ENCODE measurements at regions not wholly inside any gene's neighbourhood (a gene's known extent, or its start where the extent isn't known, plus 50 kb on each side); places are given as distances from the start of the nearest gene placed in this dataset.

GRCh38 chr4:177895136-177895535 lies 452.9 kb upstream of the AGA start:
- intact Hi-C loops (cut with DNase I) = no loop called here
- DNase-seq = no peak
- ATAC-seq = no peak

DNA sequence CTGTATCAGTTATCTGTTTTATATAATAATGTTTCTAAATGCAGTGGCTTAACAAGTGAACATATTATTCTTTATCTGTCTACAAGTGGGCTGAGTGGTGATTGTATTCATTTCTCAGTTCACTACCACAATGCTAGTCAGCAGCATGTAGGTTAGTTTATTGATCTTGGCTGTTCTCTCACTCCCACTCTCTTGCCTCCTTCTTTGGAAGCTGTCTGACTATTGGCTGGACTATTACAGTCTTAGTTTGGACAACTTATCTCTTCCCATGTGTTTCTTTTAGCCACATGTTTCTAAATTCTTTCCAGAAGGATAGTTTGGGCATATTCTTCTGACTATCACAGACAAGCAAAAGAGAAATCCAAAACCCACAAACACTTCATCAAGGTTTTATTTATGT lies 459.5 kb upstream of the AGA start:
- no peak for DNase-seq
- ATAC-seq = no peak
- intact Hi-C loops (cut with DNase I) = no loop called here

DNA sequence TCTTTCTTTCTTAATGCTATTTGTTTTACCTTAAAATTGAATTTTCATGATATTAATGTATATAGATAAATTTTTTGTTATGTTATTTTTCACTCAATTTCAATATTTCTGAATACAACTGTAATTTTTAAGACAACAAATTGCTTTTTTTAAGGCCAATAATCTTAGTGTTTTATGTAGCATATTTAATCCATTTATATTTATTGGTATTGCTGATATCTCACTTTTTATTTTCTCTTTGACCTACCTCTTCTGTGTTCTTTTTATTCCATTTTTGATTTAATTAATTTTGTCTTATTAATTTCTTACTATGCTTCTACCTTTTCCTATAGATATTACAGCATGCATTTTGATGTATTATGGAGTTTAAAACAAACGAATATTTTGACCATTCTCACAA lies 460.1 kb upstream of the AGA start:
- intact Hi-C loops (cut with DNase I) = no loop called here
- no peak for ATAC-seq
- DNase-seq = no peak

DNA sequence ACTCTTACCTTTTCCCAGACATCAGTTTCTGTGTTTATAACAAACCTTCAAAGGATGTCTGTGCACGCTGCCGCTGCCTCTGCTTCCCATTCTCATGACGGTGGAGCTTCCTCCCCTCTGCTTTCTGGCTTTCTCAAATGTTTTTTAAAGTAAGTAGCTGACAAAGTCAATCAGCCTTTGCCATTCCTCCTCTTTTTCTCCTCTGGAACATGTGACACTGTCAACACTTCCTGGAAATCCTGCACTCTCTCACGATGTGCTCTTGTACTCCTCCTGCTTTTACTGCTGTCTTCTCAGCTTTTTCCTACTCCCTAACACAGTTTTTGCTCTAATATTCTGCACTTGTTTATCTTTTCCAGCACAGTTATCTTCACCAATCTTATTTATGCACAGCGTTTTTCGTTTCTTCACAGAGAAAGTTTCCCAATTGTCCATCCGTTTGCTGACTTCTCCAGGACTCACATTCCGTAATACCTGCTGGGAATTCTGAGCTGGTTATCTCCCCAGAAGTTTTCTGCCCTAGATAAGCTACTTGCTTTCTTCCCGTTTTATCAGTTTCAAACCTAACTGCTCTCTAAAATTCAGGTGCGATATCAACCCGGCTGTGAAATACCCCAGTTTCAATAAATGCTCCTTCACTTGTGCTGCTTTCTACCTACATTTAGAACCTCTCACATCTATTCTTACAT lies 465.6 kb upstream of the AGA start:
- DNase-seq (no peak), ATAC-seq (no peak)
- intact Hi-C loops (cut with DNase I) = no loop called here

- intact Hi-C loops (cut with DNase I) = no loop called here
- ATAC-seq = no peak
Measured at GRCh38 chr4:177921715-177922114, 479.5 kb upstream of the AGA start.

GRCh38 chr4:177923888-177924287 lies 481.7 kb upstream of the AGA start:
- ATAC-seq (no peak), DNase-seq (no peak)
- intact Hi-C loops (cut with DNase I) = no loop called here

More at GRCh38 chr4:177921715-177922114, 479.5 kb upstream of the AGA start:
- DNase-seq = no peak

- DNase-seq (no peak), ATAC-seq (no peak)
- intact Hi-C loops (cut with DNase I) = no loop called here
Measured at GRCh38 chr4:177937041-177937440, 494.8 kb upstream of the AGA start.

GRCh38 chr4:177938226-177938625 lies 496.0 kb upstream of the AGA start:
- no peak for ATAC-seq
- intact Hi-C loops (cut with DNase I) = no loop called here
- DNase-seq = no peak

- intact Hi-C loops (cut with DNase I) = no loop called here
- DNase-seq (no peak), ATAC-seq (no peak)
Measured at GRCh38 chr4:177945268-177945667, 503.0 kb upstream of the AGA start.

DNA sequence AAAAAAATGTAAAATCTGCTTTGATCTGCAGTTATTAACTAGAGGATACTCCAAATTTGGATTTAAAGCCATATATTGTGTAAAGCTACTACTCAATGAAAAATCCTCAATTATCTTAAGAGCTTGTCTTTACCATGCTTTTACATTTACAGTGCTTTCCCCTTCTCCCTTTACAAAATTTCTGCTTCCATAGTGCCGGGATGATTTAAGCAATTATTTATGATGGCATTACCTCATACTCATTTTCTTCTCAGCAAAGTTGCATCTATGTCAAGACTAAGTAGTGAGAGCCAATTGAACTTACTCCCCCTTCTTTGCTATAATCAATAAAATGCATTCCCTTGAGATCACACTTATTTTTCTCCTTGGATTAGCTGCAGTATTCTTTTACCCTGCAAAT lies 505.4 kb upstream of the AGA start:
- ATAC-seq (no peak), DNase-seq (no peak)
- intact Hi-C loops (cut with DNase I) = no loop called here

GRCh38 chr4:177948853-177949252 lies 506.6 kb upstream of the AGA start:
- DNase-seq = no peak
- ATAC-seq = no peak
- intact Hi-C loops (cut with DNase I) = no loop called here

- intact Hi-C loops (cut with DNase I) = no loop called here
- DNase-seq = no peak
- no peak for ATAC-seq
Measured at GRCh38 chr4:177951026-177951425, 508.8 kb upstream of the AGA start.

DNA sequence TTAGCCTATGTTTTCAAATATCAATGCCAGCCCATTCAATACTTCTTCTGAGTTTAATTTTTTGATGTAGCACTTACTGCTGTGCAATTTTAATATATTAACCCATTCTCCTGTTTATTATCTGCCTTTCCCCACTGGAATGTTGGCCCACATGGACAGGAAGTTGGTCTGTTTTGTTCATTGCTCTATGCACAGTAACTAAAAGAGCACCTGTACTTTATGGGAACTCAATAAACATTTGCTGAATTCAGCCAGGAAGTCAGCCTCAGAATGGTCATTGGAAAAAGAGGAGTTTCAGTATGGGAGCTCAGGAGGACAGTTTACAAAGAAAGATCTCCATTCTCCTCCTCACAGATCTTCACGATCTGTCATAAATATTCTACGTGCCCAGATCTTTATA lies 510.5 kb upstream of the AGA start:
- DNase-seq (no peak), ATAC-seq (no peak)
- intact Hi-C loops (cut with DNase I) = no loop called here

DNA sequence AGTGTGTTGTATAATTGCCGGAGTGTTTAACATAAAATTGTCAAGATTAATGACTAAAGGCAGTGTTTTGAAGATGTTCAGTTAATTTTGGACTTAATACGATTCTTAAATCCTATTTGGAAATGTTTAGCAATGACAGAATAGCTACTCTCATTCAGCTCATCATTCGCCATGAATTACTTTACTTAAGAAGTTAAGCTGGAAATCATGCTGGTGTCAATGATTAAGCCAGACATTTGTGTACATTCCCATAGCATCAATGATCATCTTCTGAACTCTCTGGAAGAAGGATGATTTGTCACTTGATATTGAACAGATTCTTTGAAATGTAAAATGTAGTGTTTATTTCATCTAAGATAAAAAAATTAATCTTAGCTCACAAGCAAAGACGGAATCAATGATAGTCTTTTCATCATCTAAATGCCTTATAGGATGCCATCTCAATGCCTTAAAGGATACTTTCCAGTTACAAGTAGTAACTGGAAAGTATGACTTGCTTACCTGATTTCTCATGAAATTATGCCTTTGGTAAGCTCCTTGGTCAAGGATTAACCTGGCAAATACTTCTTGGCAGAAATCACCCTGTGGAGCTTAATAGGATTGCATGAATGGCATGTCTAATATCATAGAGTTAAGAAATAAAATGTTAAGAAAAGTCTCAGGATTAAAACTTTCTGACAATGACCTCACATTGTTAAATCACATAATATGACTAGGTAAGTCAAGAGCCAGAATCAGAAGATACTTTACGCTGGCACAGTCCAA lies 515.5 kb upstream of the AGA start:
- ATAC-seq (no peak), DNase-seq (no peak)
- intact Hi-C loops (cut with DNase I) = no loop called here

GRCh38 chr4:177960566-177960965 lies 518.3 kb upstream of the AGA start:
- intact Hi-C loops (cut with DNase I) = no loop called here
- DNase-seq = no peak
- ATAC-seq = no peak

DNA sequence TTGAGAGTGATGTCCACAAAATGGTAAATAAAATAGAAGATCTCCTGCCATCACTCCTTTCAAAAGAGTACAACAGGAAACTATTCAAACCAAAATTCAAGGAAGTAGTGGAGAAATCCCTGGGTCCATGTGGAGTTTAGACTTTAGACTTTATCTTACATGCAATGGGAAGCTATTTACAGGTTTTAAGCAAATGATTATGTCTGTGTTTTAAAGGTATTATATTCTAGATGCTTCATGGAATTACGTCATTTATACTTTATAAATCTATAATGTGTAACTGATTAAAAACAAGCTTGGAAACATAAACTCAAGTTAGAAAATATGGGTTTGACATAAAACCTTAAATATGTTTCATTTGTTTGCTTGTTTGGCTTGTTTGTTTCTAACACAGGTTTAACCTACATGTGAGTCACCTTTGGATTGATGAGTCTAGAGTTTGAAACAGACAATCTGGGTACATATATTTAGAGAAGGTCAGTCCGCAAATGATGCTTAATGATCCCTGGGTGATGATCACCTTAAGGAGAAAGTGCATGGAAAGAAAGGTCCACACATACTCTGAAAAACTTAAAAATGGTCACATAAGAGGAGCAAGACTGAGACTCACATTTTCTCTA lies 519.6 kb upstream of the AGA start:
- ATAC-seq (no peak), DNase-seq (no peak)
- intact Hi-C loops (cut with DNase I) = no loop called here

GRCh38 chr4:177964061-177964460 lies 521.8 kb upstream of the AGA start:
- DNase-seq (no peak), ATAC-seq (no peak)
- intact Hi-C loops (cut with DNase I) = no loop called here

GRCh38 chr4:177964693-177965168 lies 522.5 kb upstream of the AGA start:
- ATAC-seq = no peak
- no peak for DNase-seq
- intact Hi-C loops (cut with DNase I) = no loop called here

DNA sequence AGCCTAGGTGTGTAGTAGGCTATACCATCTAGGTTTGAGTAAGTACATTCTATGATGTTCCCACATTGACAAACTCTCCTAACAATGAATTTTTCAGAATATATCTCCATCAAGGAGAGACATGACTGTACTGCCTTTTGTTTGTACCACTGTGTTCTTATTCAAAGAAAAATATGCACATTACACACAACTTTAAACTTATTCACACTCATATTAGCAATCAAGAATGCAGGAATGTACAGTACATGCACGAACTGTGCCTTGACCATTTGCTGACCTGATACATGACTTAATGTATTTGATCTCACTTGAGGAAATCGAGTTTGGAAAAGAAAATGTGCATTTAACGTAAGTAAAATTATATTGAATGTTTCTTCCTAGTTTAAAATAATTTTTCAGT lies 525.1 kb upstream of the AGA start:
- ATAC-seq = no peak
- no peak for DNase-seq
- intact Hi-C loops (cut with DNase I) = no loop called here

GRCh38 chr4:177968817-177969442 lies 526.7 kb upstream of the AGA start:
- DNase-seq = no peak
- intact Hi-C loops (cut with DNase I) = no loop called here
- no peak for ATAC-seq
